Endothelial cell of umbilical vein (primary cell): ENCODE measurements at regions not wholly inside any gene's neighbourhood (a gene's known extent, or its start where the extent isn't known, plus 50 kb on each side); places are given as distances from the start of the nearest gene placed in this dataset.

Experiments used
- BruUV-seq: library from RNA; stranded (reverse); fragments of 400-500 nt; replicated peaks from 2 replicates; lab custom pipeline; 2021; lab: Mats Ljungman, UMichigan
- CTCF ChIA-PET: fragments of 300-600, 350-600 bp; sonication (Branson Sonifier 250); formaldehyde crosslinking; loops from one replicate; lab custom pipeline; 2021; ENCODE audit warnings: antibody characterized with exemption, inconsistent platforms; lab: Charles Lee
- POLR2A ChIA-PET: fragments of 300-600, 350-600 bp; sonication (Branson Sonifier 250); formaldehyde crosslinking; loops from one replicate; lab custom pipeline; 2021; ENCODE audit warnings: antibody characterized with exemption, inconsistent platforms; lab: Charles Lee
- DNase-seq: peaks from one replicate; pipeline ENCODE4 v3.0.0-alpha.2; 2011; ENCODE audit warnings: low read depth, low spot score
- FAIRE-seq: peaks from 2 replicates; lab custom pipeline; 2011; peaks lifted over from hg19 to GRCh38; lab: Jason Lieb, UNC
- H2AFZ ChIP-seq: 2 replicates; pipeline ENCODE4 v1.6.0; 2012; ENCODE audit warnings: low read depth, low read length, control low read depth, inconsistent platforms
- H3K27ac ChIP-seq: 2 replicates; pipeline ENCODE4 v1.5.1; 2011; ENCODE audit warnings: low read depth, mild to moderate bottlenecking, control low read depth, low read length, moderate library complexity; ENCODE audit not compliant: insufficient read depth
- H3K27me3 ChIP-seq, 2 experiments: 2 replicates each; pipeline versions ENCODE4 v1.6.0 to v1.6.1; 2011; ENCODE audit warnings: low read length in 2 of 2, mixed read lengths in 1 of 2; ENCODE audit not compliant: control insufficient read depth in 2 of 2, insufficient read depth in 2 of 2
- H3K36me3 ChIP-seq, 2 experiments: 2 replicates in 1 of 2; 3 replicates in 1 of 2; pipeline ENCODE4 v1.5.1; 2011; ENCODE audit warnings: low read length in 2 of 2, mild to moderate bottlenecking in 1 of 2, moderate library complexity in 1 of 2; ENCODE audit not compliant: control insufficient read depth in 2 of 2, insufficient read depth in 2 of 2; ENCODE audit errors: extremely low read depth in 1 of 2
- H3K4me1 ChIP-seq: 3 replicates; pipeline ENCODE4 v1.5.1; 2011; ENCODE audit warnings: mild to moderate bottlenecking, low read length; ENCODE audit not compliant: control insufficient read depth, insufficient read depth; ENCODE audit errors: extremely low read depth
- H3K4me2 ChIP-seq: 2 replicates; pipeline ENCODE4 v1.6.1; 2011; ENCODE audit warnings: low read length, control low read depth, mixed read lengths; ENCODE audit not compliant: insufficient read depth
- H3K4me3 ChIP-seq, 3 experiments: fragments of 200-600 bp in 1 of 3; sonication (generic), shearing (Covaris generic) in 1 of 3; replicated peaks in 1 of 3; 2 replicates each; pipeline ENCODE4 v1.5.1; 2011 to 2016; ENCODE audit warnings: control low read depth in 3 of 3, low read length in 3 of 3, mild to moderate bottlenecking in 2 of 3, inconsistent platforms in 1 of 3, low read depth in 1 of 3, moderate library complexity in 1 of 3; ENCODE audit not compliant: insufficient read depth in 1 of 3
- H3K79me2 ChIP-seq: 2 replicates; pipeline ENCODE4 v1.6.0; 2012; ENCODE audit warnings: low read length, inconsistent platforms; ENCODE audit not compliant: control insufficient read depth, insufficient read depth
- H3K9ac ChIP-seq: replicated peaks from 2 replicates; pipeline ENCODE3; 2011; ENCODE audit warnings: low read length, control low read depth; ENCODE audit not compliant: insufficient read depth; ENCODE audit errors: extremely low read depth
- H3K9me1 ChIP-seq: replicated peaks from 3 replicates; pipeline ENCODE4 v1.6.0; 2011; ENCODE audit warnings: mild to moderate bottlenecking, low read length; ENCODE audit not compliant: control insufficient read depth, insufficient read depth; ENCODE audit errors: extremely low read depth
- H3K9me3 ChIP-seq: replicated peaks from 2 replicates; pipeline ENCODE4 v1.5.1; 2012; ENCODE audit warnings: low read length, inconsistent platforms; ENCODE audit not compliant: control insufficient read depth, insufficient read depth
- H4K20me1 ChIP-seq: replicated peaks from 2 replicates; pipeline ENCODE3; 2011; ENCODE audit warnings: mild to moderate bottlenecking, low read length; ENCODE audit not compliant: control insufficient read depth, insufficient read depth; ENCODE audit errors: extremely low read depth
- EZH2 ChIP-seq: IDR thresholded peaks from 2 replicates; pipeline ENCODE4 v1.6.1; 2012; ENCODE audit warnings: borderline replicate concordance, low read depth, mild to moderate bottlenecking, moderate library complexity, low read length, inconsistent platforms; ENCODE audit not compliant: severe bottlenecking
- FOS ChIP-seq: IDR thresholded peaks from 2 replicates; pipeline ENCODE4 v1.6.1; 2011; ENCODE audit warnings: mild to moderate bottlenecking, low read length, moderate library complexity, borderline replicate concordance; ENCODE audit not compliant: insufficient read depth
- GATA2 ChIP-seq: IDR thresholded peaks from 2 replicates; pipeline ENCODE4 v1.7.0; 2011; ENCODE audit warnings: low read depth, mild to moderate bottlenecking, moderate library complexity, mixed read lengths, low read length; ENCODE audit not compliant: insufficient read length, insufficient read depth
- JUN ChIP-seq: IDR thresholded peaks from 2 replicates; pipeline ENCODE4 v1.6.1; 2011; ENCODE audit warnings: borderline replicate concordance, low read depth; ENCODE audit not compliant: insufficient read length, insufficient read depth
- MYC ChIP-seq: IDR thresholded peaks from one replicate; pipeline ENCODE4 v1.6.1; 2011; ENCODE audit warnings: mild to moderate bottlenecking, low read depth, low read length
- POLR2A ChIP-seq: IDR thresholded peaks from 2 replicates; pipeline ENCODE4 v1.6.1; 2012; ENCODE audit warnings: low read depth, mild to moderate bottlenecking, control low read depth, low read length
- POLR2AphosphoS5 ChIP-seq: IDR thresholded peaks from 2 replicates; pipeline ENCODE4 v1.6.1; 2012; ENCODE audit warnings: low read depth, mild to moderate bottlenecking, control low read depth, low read length, moderate library complexity; ENCODE audit not compliant: insufficient read depth
- dilution Hi-C: fragments of 300-500 bp; cut with MboI; formaldehyde crosslinking; loops from one replicate; pipeline ENCODE4 v1.15.0; 2019; ENCODE audit warnings: low sequenced_read_pairs; ENCODE audit not compliant: extremely low pct_ligation_motif_present
- intact Hi-C: fragments of 100-400 bp; cut with micrococcal nuclease; formaldehyde crosslinking; loops from one replicate; pipeline ENCODE4 v1.10.0; 2022
- TF ChIP-seq, protein P1 (sequence below), 2 donors: IDR thresholded peaks; 1 replicate in 1 of 2; 2 replicates in 1 of 2; pipeline ENCODE4 v1.5.1; 2011; ENCODE audit warnings: low read length in 2 of 2, mild to moderate bottlenecking in 2 of 2, moderate library complexity in 2 of 2, control low read depth in 1 of 2, inconsistent platforms in 1 of 2, low read depth in 1 of 2; ENCODE audit not compliant: insufficient read depth in 1 of 2; ENCODE audit errors: extremely low read depth in 1 of 2
- TF ChIP-seq, protein P2 (sequence below): IDR thresholded peaks from 2 replicates; pipeline ENCODE4 v1.6.1; 2011; ENCODE audit not compliant: insufficient read depth, insufficient read length

DNA sequence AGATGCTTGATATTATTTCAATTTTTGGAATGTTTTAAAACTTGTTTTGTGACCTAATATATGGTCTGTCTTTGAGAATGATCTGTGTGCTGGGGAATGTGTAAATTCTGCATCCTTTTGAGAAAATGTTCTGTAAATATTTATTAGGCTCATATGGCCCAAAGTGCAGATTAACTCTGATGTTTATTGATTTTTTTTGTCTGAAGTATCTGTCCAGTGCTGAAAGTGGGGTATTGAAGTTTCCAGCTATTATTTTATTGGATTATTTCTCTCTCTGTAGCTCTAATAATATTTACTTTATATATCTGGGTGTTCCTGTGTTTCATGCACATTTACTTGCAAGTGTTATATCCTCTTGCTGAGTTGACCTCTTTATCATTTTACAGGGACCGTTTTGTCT lies 1397.2 kb downstream of the PLA2G4A start:
- H3K4me2 ChIP-seq, result no peak overlapping the region
- H3K27me3 ChIP-seq, result no peaks in the 10 kb centered on the region
- no peaks in the 10 kb centered on the region for H4K20me1 ChIP-seq
- FAIRE-seq, result no peak
- intact Hi-C loops, result no loop called here
- H3K9me1 ChIP-seq, result no peaks in the 10 kb centered on the region
- dilution Hi-C loops, result no loop called here
- no peak for DNase-seq
- H3K9me3 ChIP-seq, result no peaks in the 10 kb centered on the region
- ChIA-PET POLR2A (no interaction called here), CTCF (no interaction called here)
- no peaks in the 10 kb centered on the region for H3K79me2 ChIP-seq
- H3K4me3 ChIP-seq, result no peak overlapping the region
- TF ChIP-seq FOS (no peak), JUN (no peak), GATA2 (no peak), POLR2AphosphoS5 (no peak), MYC (no peak), EZH2 (no peak), POLR2A (no peak)
- TF ChIP-seq, protein P1, sequence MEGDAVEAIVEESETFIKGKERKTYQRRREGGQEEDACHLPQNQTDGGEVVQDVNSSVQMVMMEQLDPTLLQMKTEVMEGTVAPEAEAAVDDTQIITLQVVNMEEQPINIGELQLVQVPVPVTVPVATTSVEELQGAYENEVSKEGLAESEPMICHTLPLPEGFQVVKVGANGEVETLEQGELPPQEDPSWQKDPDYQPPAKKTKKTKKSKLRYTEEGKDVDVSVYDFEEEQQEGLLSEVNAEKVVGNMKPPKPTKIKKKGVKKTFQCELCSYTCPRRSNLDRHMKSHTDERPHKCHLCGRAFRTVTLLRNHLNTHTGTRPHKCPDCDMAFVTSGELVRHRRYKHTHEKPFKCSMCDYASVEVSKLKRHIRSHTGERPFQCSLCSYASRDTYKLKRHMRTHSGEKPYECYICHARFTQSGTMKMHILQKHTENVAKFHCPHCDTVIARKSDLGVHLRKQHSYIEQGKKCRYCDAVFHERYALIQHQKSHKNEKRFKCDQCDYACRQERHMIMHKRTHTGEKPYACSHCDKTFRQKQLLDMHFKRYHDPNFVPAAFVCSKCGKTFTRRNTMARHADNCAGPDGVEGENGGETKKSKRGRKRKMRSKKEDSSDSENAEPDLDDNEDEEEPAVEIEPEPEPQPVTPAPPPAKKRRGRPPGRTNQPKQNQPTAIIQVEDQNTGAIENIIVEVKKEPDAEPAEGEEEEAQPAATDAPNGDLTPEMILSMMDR (IDR thresholded peaks at IDR 0.05; ENCODE audit: extremely low read depth in 1 of 2, insufficient read depth in 1 of 2, low read depth in 1 of 2, low read length in 2 of 2), result no peak
- TF ChIP-seq, protein P2, sequence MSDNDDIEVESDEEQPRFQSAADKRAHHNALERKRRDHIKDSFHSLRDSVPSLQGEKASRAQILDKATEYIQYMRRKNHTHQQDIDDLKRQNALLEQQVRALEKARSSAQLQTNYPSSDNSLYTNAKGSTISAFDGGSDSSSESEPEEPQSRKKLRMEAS, result no peak
- no peaks in the 10 kb centered on the region for H3K36me3 ChIP-seq
- BruUV-seq, result no TSS peak
- no peaks in the 10 kb centered on the region for H3K4me1 ChIP-seq
- no peak overlapping the region for H3K9ac ChIP-seq
- H3K27ac ChIP-seq, result no peak overlapping the region
- no peak overlapping the region for H2AFZ ChIP-seq
